ENCODE measurements at regions not wholly inside any gene's neighbourhood (a gene's known extent, or its start where the extent isn't known, plus 50 kb on each side); places are given as distances from the start of the nearest gene placed in this dataset.

- POLR2A ChIA-PET (ENCODE audit: partially characterized antibody): no interaction called here
- DNase-seq (ENCODE audit: low read depth in 1 of 2, low spot score in 2 of 2) (no peak), FAIRE-seq (no peak)
- TF ChIP-seq TBP (IDR thresholded peaks at IDR 0.05; ENCODE audit: low read depth, low read length): no peak
- Histone ChIP-seq H2BK120ac (replicated peaks; ENCODE audit: low read depth, low read length) (no peak overlapping the region), H3K79me2 (ENCODE audit: control insufficient read depth in 1 of 2, insufficient read depth in 2 of 2, low read length in 2 of 2) (no peaks in the 10 kb centered on the region), H3K23ac (ENCODE audit: insufficient read length) (no peak overlapping the region), H4K20me1 (replicated peaks in 1 of 2; ENCODE audit: control insufficient read depth in 1 of 2, insufficient read depth in 2 of 2, low read length in 2 of 2) (no peaks in the 10 kb centered on the region), H4K5ac (ENCODE audit: insufficient read length, low read depth, low read length) (no peak overlapping the region), H3K9ac (replicated peaks in 1 of 4; ENCODE audit: extremely low read depth in 1 of 4, low read depth in 3 of 4, low read length in 3 of 4) (no peak overlapping the region), H3K14ac (ENCODE audit: insufficient read length) (no peak overlapping the region), H3K4ac (replicated peaks; ENCODE audit: insufficient read length, low read depth, low read length) (no peak overlapping the region), H3K27ac (ENCODE audit: low read depth, low read length) (no peak overlapping the region), H3K36me3 (ENCODE audit: control insufficient read depth in 2 of 4, insufficient read depth in 4 of 4, low read length in 3 of 4) (no peaks in the 10 kb centered on the region), H3K4me1 (replicated peaks in 1 of 4; ENCODE audit: control insufficient read depth in 3 of 4, insufficient read depth in 4 of 4, low read length in 3 of 4) (no peaks in the 10 kb centered on the region; a peak in 2 of 7 replicates), H4K91ac (replicated peaks; ENCODE audit: insufficient read length, low read length) (no peak overlapping the region), H3K9me3 (ENCODE audit: insufficient read depth in 2 of 2, low read depth in 1 of 2, low read length in 1 of 2) (no peaks in the 10 kb centered on the region), H2AK5ac (ENCODE audit: low read depth, low read length) (no peak overlapping the region), H3K27me3 (replicated peaks in 1 of 4; ENCODE audit: control insufficient read depth in 3 of 4, extremely low read depth in 1 of 4, insufficient read depth in 3 of 4, low read length in 3 of 4) (no peaks in the 10 kb centered on the region), H2BK5ac (ENCODE audit: low read depth, low read length) (no peak overlapping the region), H3K18ac (ENCODE audit: extremely low read depth, low read length) (no peak overlapping the region), H2BK15ac (ENCODE audit: low read length) (no peak overlapping the region), H3K79me1 (ENCODE audit: low read depth, low read length) (no peaks in the 10 kb centered on the region), H2BK20ac (ENCODE audit: low read length) (no peak overlapping the region), H3K56ac (replicated peaks; ENCODE audit: insufficient read length, low read depth, low read length) (no peak overlapping the region), H3K4me3 (ENCODE audit: extremely low read depth in 1 of 4, insufficient read depth in 2 of 4, low read depth in 3 of 4, low read length in 4 of 4) (no peak overlapping the region), H4K8ac (ENCODE audit: extremely low read depth, insufficient read depth, low read length) (no peak overlapping the region), H2BK12ac (ENCODE audit: low read depth, low read length) (no peak overlapping the region), H3K23me2 (ENCODE audit: low read depth, low read length) (no peaks in the 10 kb centered on the region), H2AFZ (ENCODE audit: low read length) (no peak overlapping the region), H3K4me2 (ENCODE audit: insufficient read depth in 1 of 2, low read depth in 2 of 2, low read length in 2 of 2) (no peak overlapping the region)
- 93% methylated on average over 2 of the region's 2 CpGs; no CpG with 5 or more reads in 1 of the 2 experiments for WGBS, 2 experiments (ENCODE audit: extremely low coverage in 1 of 2, insufficient coverage in 1 of 2, insufficient read length in 1 of 2, insufficient replicate concordance in 2 of 2, low coverage in 1 of 2, low lambda C conversion rate in 2 of 2, missing lambda C conversion rate in 1 of 2)
- CTCF ChIA-PET (ENCODE audit: partially characterized antibody): no interaction called here
Observed at GRCh38 chr6:81864124-81864523, 111.6 kb upstream of the TENT5A start.

Measured in H1 (cell line).